ENCODE measurements at regions not wholly inside any gene's neighbourhood (a gene's known extent, or its start where the extent isn't known, plus 50 kb on each side); places are given as distances from the start of the nearest gene placed in this dataset.
"Not testable (repeated sequence)": the region's sequence is repeated elsewhere in the genome, so short reads cannot be mapped to it uniquely, and the experiment has no call there.

DNA sequence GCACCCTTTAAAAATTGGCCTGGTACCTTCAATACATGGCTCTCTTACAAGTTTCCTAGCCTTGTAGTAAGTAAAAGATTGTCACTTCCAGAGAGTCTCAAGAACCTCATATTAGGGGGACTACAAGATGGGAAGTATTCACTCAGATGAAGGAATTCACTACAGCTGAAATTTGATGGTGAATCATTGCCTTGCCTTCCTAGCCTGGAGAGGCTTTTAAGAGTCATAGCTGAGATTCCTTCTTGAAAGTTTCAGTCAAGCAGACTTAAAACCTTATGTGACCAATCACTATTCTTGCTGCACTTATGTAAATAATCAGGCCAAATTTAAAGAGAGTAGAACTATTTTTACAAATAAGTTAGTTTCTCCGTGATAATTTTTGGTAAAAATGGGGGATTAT, 451.6 kb downstream of the TRHDE start:
- peak; percentile 4 for DNase-seq

DNA sequence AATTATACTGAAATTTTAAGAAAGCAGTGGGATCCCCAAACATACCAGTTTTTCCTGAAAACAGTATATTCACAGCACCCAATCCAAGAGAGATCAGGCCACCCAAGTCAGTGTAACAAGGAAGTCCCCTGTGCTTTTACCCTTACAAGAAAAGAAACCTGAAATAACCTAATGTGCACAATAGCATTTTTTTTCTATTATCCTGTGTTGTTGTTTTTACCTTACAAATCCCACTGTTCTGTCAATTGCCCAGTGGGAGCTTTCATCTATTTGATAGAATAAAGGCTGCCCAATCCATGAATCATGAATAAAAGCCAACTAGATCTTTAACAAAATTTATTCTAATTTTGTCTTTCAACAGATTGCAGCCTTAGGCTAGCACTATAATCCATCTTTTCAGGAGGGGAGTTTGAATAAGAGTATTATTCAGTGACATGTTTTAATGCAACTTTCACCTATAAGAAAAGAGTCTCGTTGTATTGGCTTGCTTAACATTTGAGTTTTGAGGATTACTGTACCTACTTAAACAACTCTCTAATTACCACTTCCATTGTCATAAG, 457.4 kb downstream of the TRHDE start:
- DNase-seq: no peak

DNA sequence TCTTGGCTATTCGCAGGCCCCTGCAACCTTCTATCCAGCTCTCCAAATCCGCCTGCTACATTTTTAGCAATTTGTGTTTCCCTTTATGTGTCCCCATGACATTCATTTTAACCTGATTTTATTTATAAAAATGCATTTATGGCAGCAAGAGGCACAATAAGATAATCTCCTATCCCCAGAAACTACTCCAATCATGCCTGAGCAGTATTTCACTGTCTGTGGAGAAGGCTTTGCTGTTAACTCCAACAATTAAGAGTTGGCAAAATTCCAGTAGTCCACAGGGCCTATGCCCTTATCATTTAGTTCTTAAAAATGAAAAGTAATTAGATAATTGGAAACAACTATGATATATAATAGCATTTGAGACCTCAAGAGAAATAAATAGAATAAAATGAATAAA, 462.4 kb downstream of the TRHDE start:
- DNase-seq: no peak

DNA sequence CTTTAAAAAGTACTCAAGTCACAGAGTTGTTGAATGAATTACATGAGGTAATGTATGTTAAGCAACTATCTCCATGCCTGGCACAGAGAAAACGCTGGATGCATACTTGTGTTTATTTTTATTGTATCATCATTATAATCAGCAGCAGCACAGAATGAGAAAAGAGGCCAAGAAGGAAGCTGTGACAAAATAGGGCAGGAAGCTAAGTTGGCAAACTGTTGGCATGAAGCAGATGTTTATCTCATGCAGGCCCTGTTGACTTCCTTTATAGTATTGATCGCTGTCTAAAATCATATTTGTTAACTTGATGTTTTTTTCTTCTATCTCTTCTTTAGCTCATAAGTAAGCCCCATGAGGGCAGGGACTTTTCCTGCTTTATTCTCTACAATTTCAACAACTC, 466.6 kb downstream of the TRHDE start:
- no peak for DNase-seq

DNA sequence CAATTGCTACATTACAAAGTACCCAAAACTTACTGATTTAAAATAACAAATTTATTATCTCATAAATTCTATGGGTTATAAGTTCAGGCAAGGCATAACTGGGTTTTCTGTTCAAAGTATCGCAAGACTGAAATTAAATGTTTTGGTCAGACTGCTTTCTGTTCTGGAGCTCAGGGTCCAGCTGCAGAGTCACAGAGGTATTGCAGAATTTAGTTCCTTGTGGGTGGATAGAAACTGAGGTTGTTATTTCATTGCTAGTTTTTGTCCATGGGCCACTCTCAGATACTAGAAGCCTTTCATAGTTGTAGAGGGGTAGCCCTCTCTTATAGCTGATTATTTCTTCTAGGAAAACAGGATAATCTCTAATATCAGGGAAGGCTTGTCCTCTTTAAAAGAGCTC, 467.9 kb downstream of the TRHDE start:
- DNase-seq: no peak

DNA sequence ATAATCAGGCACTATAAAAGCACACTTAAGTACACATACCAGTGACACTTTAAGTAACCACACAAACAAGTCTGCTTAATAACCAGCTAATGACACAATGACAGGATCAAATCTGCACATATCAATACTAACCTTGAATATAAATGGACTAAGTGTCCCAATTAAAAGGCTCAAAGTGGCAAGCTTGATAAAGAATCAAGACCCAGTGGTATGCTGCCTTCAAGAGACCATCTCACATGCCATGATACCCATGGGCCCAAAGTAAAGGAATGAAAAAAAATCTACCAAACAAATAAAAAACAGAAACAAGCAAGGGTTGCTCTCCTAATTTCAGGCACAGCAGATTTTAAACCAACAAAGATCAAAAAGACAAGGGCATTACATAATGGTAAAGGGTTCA, 470.4 kb downstream of the TRHDE start:
- DNase-seq: no peak

DNA sequence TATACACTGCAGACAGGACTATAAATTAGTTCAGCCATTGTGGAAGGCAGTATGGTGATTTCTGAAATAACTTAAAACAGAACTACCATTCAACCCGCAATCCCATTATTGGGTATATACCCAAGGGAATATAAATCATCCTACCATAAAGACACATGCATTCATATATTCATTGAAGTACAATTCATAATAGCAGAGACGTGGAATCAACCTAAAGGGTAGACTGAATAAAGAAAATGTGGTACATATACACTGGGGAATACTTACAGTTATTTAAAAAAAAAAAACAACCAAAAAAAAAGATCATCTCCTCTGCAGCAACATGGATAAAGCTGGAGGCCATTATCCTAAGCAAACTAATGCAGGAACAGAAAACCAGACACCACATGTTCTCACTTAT, 473.9 kb downstream of the TRHDE start:
- no peak for DNase-seq

DNA sequence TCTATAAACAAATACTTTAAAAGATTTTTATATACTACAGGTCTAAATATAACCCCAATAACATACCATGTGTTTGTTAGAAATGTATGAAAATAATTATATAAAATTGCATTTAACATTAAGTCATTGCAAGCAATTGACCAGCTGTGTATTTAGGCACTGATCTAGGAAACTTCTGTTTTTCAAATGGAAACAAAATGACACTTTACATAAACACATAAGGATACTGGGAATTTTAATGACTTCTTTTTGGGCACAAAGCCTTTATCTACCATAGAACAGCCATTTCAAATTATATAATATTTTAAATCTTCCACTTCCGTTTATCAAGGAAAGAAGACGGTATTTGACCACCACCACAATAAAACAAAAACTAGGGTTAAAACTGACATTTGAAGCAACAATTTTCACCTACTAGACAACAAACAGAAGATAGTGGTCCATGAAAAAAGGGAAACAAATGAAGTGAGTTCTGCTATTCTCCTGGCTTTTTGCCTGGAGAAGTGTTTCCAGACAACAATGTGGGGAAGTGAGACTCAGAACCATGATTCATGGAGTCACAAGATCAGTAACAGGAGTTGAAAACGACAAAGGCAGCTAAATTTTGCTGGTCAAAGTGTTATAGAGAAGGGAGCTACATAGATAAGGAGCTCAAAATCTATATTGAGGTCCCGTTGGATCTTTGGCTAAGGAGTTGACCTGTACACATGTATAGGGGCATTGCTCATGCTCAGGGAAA, 475.1 kb downstream of the TRHDE start:
- no peak for DNase-seq

DNA sequence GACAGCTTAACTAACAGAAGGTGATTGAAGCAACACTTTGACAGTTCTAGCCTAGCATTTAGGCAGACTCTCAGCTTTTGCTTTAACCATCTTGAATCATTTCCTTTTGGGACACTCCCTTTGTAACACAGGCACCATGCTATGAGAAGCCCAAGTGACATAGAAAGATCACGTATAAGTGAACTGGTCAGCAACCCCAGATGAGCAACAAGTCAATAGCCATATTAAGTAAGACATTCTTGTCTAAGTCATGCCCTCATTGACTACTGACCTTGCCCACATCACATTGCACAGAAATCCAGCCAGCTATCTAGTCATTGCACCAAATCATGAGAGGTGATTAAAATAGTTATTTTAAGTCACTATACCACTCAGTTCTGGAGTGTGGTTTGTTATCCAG, 476.8 kb downstream of the TRHDE start:
- DNase-seq: no peak

DNA sequence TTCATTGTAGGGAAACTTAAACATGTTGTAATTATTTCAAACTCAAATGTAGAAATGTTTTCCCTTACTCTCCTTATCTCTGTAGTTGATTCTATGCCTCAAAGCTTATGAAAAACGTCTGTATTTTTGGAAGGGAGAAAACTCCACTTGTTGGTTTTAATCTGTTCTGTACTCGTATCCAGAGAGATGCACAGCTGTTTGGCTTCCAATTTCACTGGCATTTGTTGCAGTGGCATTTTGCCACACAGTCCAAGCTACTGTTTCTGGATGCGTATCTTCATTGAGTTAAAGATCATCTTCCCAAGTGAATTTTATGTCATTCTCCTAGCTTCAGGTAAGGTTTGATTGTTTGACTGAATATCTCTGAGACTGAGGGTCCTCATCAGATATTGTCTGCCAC, 481.4 kb downstream of the TRHDE start:
- DNase-seq: no peak

DNA sequence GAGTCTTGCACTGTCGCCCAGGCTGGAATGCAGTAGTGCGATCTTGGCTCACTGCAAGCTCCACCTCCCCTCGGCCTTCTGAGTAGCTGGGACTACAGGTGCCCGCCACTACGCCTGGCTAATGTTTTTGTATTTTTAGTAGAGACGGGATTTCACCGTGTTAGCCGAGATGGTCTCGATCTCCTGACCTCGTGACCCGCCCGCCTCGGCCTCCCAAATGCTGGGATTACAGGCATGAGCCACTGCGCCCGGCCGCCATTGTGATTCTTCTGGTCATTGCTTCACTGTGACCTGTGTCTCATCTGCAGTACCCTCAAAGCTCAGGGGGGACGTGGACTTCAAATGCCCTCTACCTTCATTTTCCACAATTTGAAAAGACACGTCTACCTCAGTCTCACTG, 481.9 kb downstream of the TRHDE start:
- DNase-seq: not testable (repeated sequence)

DNA sequence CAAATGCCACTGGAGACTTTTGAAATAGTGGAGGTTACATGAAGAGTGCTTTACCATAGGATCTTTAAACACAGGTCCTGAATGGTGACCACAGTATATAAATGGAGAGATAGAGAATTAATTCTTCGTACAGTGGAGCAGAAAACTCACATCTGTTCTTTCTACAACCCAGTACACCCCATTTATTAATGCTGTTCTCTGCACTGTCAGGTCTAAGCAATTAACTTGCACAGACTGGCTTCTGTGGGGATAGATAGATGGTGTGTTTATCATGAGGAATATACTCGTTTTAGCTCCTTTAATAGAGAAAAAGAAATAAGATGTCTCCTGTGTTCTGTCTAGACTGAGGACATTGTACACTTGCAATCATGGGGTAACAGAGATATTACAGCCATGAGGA, 494.3 kb downstream of the TRHDE start:
- DNase-seq: no peak

DNA sequence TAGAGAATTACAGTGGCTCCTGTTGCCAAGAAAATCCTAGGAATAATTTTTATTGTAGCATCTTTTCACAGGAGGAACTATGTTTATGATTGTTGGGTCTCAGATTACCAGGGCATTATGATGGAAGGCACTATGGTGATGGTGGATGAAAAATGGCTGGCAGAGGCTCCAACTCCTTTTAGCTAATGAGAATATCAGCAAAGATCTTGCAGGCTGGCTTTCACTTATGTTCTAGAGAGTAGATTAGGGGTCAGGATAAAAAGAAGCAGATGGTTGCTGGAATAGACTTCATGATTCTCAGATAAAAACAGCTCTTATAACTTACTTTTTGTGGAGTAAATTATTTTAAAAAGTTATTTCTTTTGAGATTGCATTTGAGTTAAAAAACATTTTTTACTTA, 501.9 kb downstream of the TRHDE start:
- no peak for DNase-seq

DNA sequence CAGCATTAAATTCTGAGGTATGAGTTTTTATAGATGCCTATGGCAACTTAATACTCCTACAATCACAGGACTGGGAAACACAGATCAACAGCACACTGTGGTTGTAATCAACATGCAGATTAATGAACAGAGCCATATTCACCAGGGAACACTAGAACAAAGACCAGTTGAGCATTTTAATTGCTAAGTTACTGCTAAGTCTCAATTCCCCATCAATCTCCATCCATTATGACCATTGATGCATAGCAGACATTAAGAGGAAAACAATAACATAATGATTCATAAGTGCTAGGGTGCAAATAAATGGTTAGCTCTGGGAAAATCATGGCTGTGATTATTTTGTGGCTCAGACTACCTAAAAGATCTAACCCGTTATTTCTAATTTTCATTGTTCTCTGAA, 505.6 kb downstream of the TRHDE start:
- DNase-seq: no peak

DNA sequence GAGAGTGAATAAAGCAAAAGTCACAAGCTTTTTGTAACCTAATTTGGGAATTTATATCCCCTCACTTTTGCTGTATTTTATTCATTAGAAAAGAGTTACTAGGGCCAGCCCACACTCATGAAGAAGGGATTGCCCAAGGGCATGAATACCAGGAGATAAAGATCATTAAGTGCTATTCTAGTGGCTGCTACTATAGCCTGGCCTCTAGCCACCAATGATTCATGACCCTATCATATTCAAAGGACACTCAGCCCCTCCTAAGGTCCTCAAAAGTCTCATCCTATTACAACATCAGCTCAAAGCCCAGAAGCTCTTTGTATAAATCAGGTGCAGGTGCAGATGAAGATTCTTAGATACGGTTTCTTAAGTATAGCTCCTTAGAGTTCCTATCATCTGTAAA, 518.1 kb downstream of the TRHDE start:
- DNase-seq: peak; percentile 77

DNA sequence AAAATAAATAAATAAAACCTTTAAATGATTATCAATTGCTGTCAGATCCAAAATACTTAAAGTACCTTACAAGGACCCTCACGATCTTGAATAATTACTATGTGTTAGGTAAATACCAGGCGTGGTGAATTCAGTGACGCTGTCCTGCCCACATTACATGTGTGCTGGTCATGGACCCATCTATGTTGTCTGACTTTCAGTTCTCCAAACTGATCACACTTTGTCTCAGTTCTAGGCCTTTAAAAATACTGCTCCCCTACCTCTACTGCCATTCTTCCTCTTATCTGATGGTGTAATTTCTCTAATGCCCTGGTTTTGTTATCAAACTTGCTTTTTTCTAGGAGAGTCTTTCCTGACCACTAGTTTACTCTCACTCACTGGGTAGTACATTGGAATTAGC, 520.7 kb downstream of the TRHDE start:
- no peak for DNase-seq

DNA sequence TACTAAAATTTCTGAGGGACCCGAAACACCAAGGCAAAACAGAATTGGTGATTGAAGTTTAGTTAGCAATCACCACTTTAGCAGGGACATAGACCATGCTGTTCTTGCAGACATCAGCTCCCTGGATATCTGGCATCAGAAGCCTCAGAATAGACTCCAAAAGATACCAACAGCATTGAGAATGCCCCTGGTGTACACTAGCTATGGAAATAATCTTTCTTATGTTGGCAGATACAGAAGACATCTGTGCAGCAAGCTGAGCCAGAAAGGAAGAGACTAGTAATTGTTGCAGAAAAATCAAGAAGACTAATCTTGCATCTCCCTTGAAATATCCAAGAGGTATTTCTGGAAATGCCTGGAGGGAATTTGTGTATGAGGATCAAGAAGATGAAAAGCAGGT, 521.6 kb downstream of the TRHDE start:
- DNase-seq: no peak

DNA sequence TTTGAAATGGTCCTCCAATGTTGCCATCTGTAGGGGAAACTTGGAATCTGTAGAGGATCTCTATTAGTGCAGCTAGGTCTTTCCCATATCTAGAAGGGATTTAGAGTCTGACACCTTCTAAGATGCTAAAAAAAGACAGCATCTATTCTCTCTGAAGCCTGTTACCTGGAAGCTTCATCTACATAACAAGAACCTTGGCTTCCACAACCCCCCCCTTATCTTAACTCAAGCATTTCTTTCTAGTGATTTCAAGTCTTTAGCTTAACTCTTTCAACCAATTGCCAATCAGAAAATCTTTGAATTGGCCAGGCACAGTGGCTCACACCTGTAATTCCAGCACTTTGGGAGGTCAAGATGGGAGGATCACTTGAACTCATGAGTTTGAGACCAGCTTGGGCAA, 543.3 kb downstream of the TRHDE start:
- no peak for DNase-seq

DNA sequence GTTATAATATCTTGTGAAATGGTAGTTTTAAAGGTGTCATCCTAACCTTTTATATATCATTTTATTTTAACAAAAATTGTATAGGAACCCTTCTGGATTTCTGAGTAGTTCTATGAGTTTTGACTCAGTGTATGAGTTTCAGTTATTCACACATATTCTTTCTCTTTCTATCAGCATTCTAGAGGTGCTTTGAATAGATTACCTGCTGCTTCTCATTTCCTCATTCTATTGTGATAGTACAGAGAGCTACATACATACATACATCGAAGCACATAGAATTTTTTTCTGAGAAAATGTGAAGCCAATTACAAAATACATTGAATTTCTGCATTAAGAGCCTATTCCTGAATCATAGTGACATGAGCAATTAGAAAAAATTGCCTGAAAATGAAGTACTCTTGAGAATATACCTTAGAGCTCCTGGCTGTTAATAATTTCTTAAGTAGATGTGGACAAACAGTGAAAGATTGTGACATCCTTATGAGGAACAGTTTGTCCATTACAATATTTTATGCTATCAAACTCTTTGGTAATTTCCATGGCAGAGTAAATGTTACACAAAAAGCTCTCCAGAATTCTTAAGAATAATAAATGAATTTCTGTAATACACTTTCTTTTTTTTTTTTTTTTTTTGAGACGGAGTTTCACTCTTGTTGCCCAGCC, 556.6 kb downstream of the TRHDE start:
- no peak for DNase-seq

DNA sequence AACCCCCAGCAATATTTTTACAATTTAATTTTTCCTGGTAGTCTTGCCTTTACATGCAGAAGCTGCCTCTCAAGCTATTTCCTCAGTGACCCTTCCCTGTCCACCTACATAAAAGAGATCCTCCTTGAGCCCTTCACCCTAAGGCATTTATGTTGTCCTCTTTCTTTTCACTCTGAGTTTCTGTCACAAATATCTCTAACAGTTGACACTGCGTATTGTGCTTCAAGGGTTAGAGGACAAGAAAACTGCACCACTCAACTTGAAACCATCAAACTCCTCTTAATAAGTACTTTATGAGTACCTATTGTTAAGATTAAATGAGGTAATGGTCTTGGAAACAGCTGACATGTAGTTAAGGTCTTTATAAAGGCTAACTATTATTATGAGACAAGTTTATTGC, 557.7 kb downstream of the TRHDE start:
- no peak for DNase-seq

DNA sequence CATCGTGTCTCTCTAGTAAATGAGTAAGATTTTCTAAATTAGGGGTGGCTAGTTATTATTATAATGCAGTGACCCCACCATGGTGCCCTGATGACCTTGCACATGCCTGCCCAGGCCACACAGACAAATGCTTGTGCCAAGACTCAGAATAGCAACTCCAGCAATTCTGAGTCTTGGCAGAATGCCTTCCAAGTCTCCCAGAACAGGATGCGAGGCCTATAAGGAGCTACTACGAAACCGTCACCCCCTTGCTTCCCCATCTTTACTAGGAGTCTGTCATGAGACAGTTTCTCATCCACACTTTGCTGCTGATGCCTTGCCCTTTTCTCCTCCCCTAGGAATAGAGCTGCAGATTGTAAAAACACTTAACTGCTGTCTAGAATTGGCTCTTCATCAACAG, 559.9 kb downstream of the TRHDE start:
- no peak for DNase-seq

DNA sequence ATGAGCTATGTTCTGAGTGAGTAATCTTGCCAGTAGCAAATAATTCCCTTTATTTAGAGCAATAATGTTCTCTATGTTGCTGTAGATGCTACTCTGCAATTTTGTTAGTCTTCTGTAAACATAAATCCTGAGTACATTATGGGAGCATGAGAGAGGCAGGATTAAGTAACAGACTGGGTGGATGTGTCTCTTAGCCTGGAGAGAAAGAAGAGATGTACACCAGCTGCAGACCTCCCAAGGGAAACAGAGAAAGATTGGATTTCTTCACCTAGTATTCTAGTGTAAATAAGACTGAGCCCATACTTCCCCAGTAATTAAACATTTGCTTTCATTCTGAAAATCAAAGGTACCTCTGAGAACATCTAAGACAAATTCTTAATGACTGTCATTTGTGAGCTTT, 564.0 kb downstream of the TRHDE start:
- no peak for DNase-seq

DNA sequence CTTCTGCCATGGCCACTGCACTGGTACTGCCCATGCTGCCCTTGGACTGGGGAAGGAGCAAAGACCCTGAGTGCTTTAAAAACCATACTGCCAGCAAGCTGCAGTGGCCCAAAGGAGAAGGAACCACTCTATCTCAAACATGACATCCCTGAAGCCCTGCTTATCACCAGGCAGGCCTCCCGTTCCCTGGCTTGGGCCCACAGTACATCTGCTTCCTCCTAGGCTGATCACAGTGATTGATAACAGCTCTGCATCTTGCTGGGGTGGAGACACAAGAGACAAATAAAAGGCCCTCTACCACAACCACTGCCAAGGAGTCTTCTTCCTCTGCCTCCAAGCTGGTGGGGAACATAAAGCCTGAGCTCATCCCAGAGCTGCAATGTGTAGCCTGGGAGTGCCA, 567.5 kb downstream of the TRHDE start:
- DNase-seq: no peak

DNA sequence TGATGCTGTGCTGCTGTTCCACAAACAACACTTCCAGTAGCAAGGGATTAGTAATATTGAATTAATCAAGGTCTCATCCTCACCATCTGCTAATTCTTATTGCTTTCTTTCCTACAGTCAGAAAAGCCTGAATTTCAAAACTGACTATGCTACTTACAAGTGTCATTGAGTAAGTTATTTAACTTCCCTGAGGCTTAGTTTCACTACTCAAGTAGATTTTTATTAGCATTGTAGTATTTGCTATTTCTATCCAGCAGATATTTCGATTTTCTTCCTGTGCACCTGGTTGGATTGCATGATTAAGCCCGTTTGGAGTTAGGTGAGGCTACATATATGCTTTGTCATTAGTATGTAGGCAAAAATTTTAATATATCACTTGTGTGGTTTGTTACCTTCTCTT, 591.5 kb downstream of the TRHDE start:
- no peak for DNase-seq

DNA sequence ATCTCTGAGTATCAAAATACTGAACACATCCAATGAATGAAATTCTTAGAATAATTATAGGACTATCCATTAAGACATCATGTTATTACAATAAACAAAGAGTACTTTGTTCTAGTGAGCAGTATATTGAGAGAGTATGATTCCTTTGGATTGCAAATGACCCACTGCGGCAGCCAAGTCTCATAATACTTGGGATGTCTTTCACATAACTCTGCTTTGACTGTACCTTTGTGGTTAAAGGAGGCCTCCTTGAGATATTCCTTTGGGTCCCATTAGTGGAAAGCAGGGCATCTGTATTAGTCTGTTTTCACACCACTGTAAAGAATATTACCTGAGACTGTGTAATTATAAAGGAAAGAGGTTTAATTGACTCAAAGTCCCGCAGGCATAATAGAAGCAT, 593.8 kb downstream of the TRHDE start:
- no peak for DNase-seq
